ENCODE measurements at regions not wholly inside any gene's neighbourhood (a gene's known extent, or its start where the extent isn't known, plus 50 kb on each side); places are given as distances from the start of the nearest gene placed in this dataset.

DNA sequence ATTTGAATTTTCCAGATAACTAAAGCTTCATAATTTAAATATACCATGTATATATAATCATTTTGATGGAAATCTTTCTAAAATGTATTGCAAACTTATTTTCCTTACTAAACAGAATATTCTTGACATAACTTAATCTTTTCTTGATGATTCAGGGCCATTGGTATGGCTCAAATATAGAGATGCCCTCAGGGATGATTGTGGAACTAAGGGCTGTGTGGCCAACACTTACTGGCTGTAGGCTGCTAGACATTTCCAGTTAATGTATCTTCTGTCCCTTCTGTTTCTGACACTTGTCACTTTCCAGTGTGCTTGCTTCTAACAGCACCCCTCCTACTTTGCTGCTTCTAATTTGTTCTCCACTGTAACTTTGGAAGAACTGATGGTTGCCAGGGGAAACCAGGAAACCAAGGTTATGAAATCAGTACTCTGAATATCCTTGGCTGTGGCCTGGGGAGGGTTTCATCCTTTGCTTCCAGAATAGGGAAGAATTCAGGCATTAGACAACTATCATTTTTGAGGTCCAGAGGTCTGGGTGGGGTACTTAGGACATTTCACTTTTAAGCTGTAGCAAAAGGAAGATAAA, 697.2 kb downstream of the ETS1 start:
- Histone ChIP-seq H2AFZ (ENCODE audit: low read length) (no peak overlapping the region), H3K27ac (ENCODE audit: low read depth, low read length, poor library complexity, severe bottlenecking) (no peak overlapping the region), H3K9me3 (ENCODE audit: low read length) (no peaks in the 10 kb centered on the region), H3K4me1 (ENCODE audit: insufficient read depth, low read length, poor library complexity, severe bottlenecking) (no peaks in the 10 kb centered on the region), H3K4me3 (ENCODE audit: low read depth, low read length, poor library complexity, severe bottlenecking) (no peak overlapping the region), H3K36me3 (ENCODE audit: insufficient read depth, low read length) (no peaks in the 10 kb centered on the region), H4K20me1 (ENCODE audit: insufficient read depth, low read length) (no peaks in the 10 kb centered on the region), H3K79me2 (ENCODE audit: insufficient read depth, low read depth, low read length) (no peaks in the 10 kb centered on the region), H3K4me2 (ENCODE audit: low read length) (no peak overlapping the region), H3K9me2 (ENCODE audit: insufficient read depth, low read length) (no peaks in the 10 kb centered on the region)
- CTCF ChIA-PET (ENCODE audit: unreplicated experiment) = no interaction called here
- TF ChIP-seq, protein P1, sequence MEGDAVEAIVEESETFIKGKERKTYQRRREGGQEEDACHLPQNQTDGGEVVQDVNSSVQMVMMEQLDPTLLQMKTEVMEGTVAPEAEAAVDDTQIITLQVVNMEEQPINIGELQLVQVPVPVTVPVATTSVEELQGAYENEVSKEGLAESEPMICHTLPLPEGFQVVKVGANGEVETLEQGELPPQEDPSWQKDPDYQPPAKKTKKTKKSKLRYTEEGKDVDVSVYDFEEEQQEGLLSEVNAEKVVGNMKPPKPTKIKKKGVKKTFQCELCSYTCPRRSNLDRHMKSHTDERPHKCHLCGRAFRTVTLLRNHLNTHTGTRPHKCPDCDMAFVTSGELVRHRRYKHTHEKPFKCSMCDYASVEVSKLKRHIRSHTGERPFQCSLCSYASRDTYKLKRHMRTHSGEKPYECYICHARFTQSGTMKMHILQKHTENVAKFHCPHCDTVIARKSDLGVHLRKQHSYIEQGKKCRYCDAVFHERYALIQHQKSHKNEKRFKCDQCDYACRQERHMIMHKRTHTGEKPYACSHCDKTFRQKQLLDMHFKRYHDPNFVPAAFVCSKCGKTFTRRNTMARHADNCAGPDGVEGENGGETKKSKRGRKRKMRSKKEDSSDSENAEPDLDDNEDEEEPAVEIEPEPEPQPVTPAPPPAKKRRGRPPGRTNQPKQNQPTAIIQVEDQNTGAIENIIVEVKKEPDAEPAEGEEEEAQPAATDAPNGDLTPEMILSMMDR (conservative IDR thresholded peaks at IDR 0.05; ENCODE audit: low read length) = no peak
- TF ChIP-seq EZH2phosphoT487 (IDR thresholded peaks at IDR 0.05; ENCODE audit: borderline replicate concordance, low read depth, low read length) = no peak
- intact Hi-C loops (cut with micrococcal nuclease; ENCODE audit: unreplicated experiment) = no loop called here
- POLR2A ChIA-PET = interaction anchor here (0.6 to 0.8 kb wide), 2 partner anchors 41 to 99 kb away, joined by 3 to 5 read pairs; no protein-coding TSS in a partner anchor
- no TSS peak for BruUV-seq (replicated peaks)
- DNase-seq (ENCODE audit: low spot score) = no peak

DNA sequence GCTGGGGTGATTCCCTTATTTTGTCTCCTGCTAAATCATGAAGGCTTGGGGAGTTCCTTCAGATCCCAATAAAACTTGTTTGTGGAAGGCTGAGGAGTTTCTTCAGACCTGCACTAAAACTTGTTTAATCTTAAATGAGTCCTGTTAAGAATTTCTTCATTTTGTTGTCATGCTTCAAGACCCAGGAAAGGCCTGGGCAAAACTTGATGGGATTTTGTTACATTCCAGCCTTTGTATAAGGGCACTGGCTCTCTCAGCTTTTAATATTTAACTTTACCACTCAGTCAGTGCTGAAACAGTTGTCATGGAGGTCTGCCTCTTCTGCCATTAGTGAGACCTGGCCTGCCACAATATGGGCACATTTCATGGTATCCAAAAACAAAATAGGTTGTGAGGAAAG, 699.0 kb downstream of the ETS1 start:
- Histone ChIP-seq H3K27ac (ENCODE audit: low read depth, low read length, poor library complexity, severe bottlenecking) (no peak overlapping the region), H3K9me2 (ENCODE audit: insufficient read depth, low read length) (no peaks in the 10 kb centered on the region), H3K4me2 (ENCODE audit: low read length) (no peak overlapping the region), H2AFZ (ENCODE audit: low read length) (no peak overlapping the region), H3K9me3 (ENCODE audit: low read length) (no peaks in the 10 kb centered on the region), H3K79me2 (ENCODE audit: insufficient read depth, low read depth, low read length) (no peaks in the 10 kb centered on the region), H3K4me1 (ENCODE audit: insufficient read depth, low read length, poor library complexity, severe bottlenecking) (no peaks in the 10 kb centered on the region), H3K4me3 (ENCODE audit: low read depth, low read length, poor library complexity, severe bottlenecking) (no peak overlapping the region), H4K20me1 (ENCODE audit: insufficient read depth, low read length) (no peaks in the 10 kb centered on the region), H3K36me3 (ENCODE audit: insufficient read depth, low read length) (no peaks in the 10 kb centered on the region)
- BruUV-seq (replicated peaks) = no TSS peak
- TF ChIP-seq EZH2phosphoT487 (IDR thresholded peaks at IDR 0.05; ENCODE audit: borderline replicate concordance, low read depth, low read length) = no peak
- TF ChIP-seq, protein P1 (conservative IDR thresholded peaks at IDR 0.05; ENCODE audit: low read length) = no peak
- POLR2A ChIA-PET = interaction anchor here (0.6 kb wide), 1 partner anchor 1457 kb away, joined by 6 read pairs; no protein-coding TSS in a partner anchor
- CTCF ChIA-PET (ENCODE audit: unreplicated experiment) = no interaction called here
- intact Hi-C loops (cut with micrococcal nuclease; ENCODE audit: unreplicated experiment) = no loop called here
- no peak for DNase-seq (ENCODE audit: low spot score)

DNA sequence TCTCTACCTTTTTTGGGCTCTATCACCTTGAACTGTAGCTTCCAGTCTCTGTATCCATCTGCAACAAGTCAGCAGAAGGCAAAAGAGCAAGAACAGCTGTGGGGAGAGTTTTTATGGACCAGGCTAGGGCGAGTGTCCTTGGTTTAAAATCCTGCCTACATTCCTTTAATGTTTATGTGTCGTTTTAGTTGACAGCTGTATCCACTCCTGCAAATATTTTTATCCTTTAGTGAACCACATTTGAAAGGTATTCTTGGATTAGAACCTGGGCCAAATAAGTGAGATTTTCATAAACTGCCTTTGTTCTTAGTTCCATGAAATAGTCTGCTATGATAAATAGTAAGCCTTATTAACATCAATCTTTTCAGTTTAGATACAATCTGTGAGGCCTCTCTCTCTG, 712.2 kb downstream of the ETS1 start:
- no peak overlapping the region for H3K4me2 ChIP-seq (ENCODE audit: low read length)
- no peaks in the 10 kb centered on the region for H3K9me3 ChIP-seq (ENCODE audit: low read length)
- H3K4me3 ChIP-seq (ENCODE audit: low read depth, low read length, poor library complexity, severe bottlenecking) = no peak overlapping the region
- H3K9me2 ChIP-seq (ENCODE audit: insufficient read depth, low read length) = no peaks in the 10 kb centered on the region
- no TSS peak for BruUV-seq (replicated peaks)
- no peaks in the 10 kb centered on the region for H3K79me2 ChIP-seq (ENCODE audit: insufficient read depth, low read depth, low read length)
- H2AFZ ChIP-seq (ENCODE audit: low read length) = no peak overlapping the region
- H3K4me1 ChIP-seq (ENCODE audit: insufficient read depth, low read length, poor library complexity, severe bottlenecking) = no peaks in the 10 kb centered on the region
- no peak overlapping the region for H3K27ac ChIP-seq (ENCODE audit: low read depth, low read length, poor library complexity, severe bottlenecking)
- H4K20me1 ChIP-seq (ENCODE audit: insufficient read depth, low read length) = no peaks in the 10 kb centered on the region
- POLR2A ChIA-PET = no interaction called here
- CTCF ChIA-PET (ENCODE audit: unreplicated experiment) = no interaction called here
- H3K36me3 ChIP-seq (ENCODE audit: insufficient read depth, low read length) = no peaks in the 10 kb centered on the region
- intact Hi-C loops (cut with micrococcal nuclease; ENCODE audit: unreplicated experiment) = no loop called here
- no peak for DNase-seq (ENCODE audit: low spot score)
- TF ChIP-seq EZH2phosphoT487 (IDR thresholded peaks at IDR 0.05; ENCODE audit: borderline replicate concordance, low read depth, low read length) = no peak
- TF ChIP-seq, protein P1 (conservative IDR thresholded peaks at IDR 0.05; ENCODE audit: low read length) = no peak
